Stimulated activated naive CD8-positive, alpha-beta T cell treated with anti-CD3 and anti-CD28 coated beads, Interleukin-15, amount 100 ng/mL, for 72 hours (primary cell): ENCODE measurements at regions not wholly inside any gene's neighbourhood (a gene's known extent, or its start where the extent isn't known, plus 50 kb on each side); places are given as distances from the start of the nearest gene placed in this dataset.

Source experiments
- ATAC-seq: fragments of 150-1000 bp; cut with Tn5 transposase; 2 replicates; pipeline ENCODE4 v1.10.0; 2021; ENCODE audit warnings: mild to moderate bottlenecking, moderate library complexity
- DNase-seq, 2 donors: peaks; one replicate each; pipeline ENCODE4 v3.0.0; 2021 to 2022
- H3K27ac Mint-ChIP-seq, 2 donors: one replicate each; pipeline ENCODE4 v1.8.0; 2022; ENCODE audit warnings: mild to moderate bottlenecking in 2 of 2, mixed read lengths in 2 of 2, moderate library complexity in 2 of 2
- H3K27me3 Mint-ChIP-seq: one replicate; pipeline ENCODE4 v1.8.0; 2022; ENCODE audit warnings: mixed read lengths
- H3K4me1 Mint-ChIP-seq: one replicate; pipeline ENCODE4 v1.8.0; 2022; ENCODE audit warnings: mild to moderate bottlenecking, mixed read lengths
- H3K4me3 Mint-ChIP-seq, 2 donors: one replicate each; pipeline ENCODE4 v1.8.0; 2022; ENCODE audit warnings: mild to moderate bottlenecking in 2 of 2, mixed read lengths in 2 of 2, moderate library complexity in 1 of 2
- H3K9me3 Mint-ChIP-seq, 2 donors: one replicate each; pipeline ENCODE4 v1.8.0; 2022; ENCODE audit warnings: mixed read lengths in 2 of 2

- ATAC-seq (no peak), DNase-seq (no peak)
- Mint-ChIP-seq H3K4me1 (no peaks in the 10 kb centered on the region), H3K9me3 (peaks cover 7 to 13% of the 10 kb centered on the region in 2 donors), H3K27me3 (peaks cover 20% of the 10 kb centered on the region), H3K4me3 (no peak overlapping the region), H3K27ac (no peak overlapping the region)
These were observed 75.9 kb downstream of the TNFAIP2 start for GRCh38 chr14:103199124-103199523.

GRCh38 chr14:103201801-103202200, 78.5 kb downstream of the TNFAIP2 start:
- H3K27me3 Mint-ChIP-seq = peaks cover 18% of the 10 kb centered on the region
- ATAC-seq (no peak), DNase-seq (no peak)
- peaks cover 13 to 33% of the 10 kb centered on the region in 2 donors for H3K9me3 Mint-ChIP-seq
- no peaks in the 10 kb centered on the region for H3K4me1 Mint-ChIP-seq
- H3K27ac Mint-ChIP-seq = no peak overlapping the region
- H3K4me3 Mint-ChIP-seq = no peak overlapping the region

- H3K9me3 Mint-ChIP-seq = peaks cover 13 to 33% of the 10 kb centered on the region in 2 donors
- H3K4me3 Mint-ChIP-seq = no peak overlapping the region
- DNase-seq = no peak
These were observed 81.7 kb downstream of the TNFAIP2 start for GRCh38 chr14:103204852-103205540.

DNA sequence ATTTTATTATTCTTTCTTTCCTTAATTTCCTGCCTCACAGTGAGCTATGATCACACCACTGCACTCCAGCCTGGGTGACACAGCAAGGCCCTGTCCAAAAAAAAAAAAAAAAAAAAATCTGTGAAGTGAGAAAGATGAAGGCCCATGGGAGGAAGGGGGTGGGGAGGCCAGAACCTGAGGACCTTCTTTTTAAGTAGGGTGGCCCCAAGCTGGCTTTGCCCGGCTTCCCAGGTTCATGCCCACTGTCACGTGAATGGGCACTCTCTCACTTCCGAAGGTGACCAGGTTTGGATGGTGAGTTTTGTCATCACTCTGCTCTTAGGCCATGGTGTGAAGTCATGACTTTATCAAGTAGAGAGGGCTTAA, 82.3 kb downstream of the TNFAIP2 start:
- H3K27me3 Mint-ChIP-seq = peaks cover 38% of the 10 kb centered on the region
- H3K27ac Mint-ChIP-seq = no peak overlapping the region
- ATAC-seq (no peak), DNase-seq (no peak)
- no peak overlapping the region for H3K4me3 Mint-ChIP-seq
- H3K4me1 Mint-ChIP-seq = no peaks in the 10 kb centered on the region
- peaks cover 13 to 33% of the 10 kb centered on the region in 2 donors for H3K9me3 Mint-ChIP-seq

More at GRCh38 chr14:103204852-103205540, 81.7 kb downstream of the TNFAIP2 start:
- Mint-ChIP-seq H3K27me3 (peaks cover 33% of the 10 kb centered on the region), H3K4me1 (no peaks in the 10 kb centered on the region), H3K27ac (no peak overlapping the region)
- ATAC-seq = no peak

GRCh38 chr14:103206023-103206481, 82.8 kb downstream of the TNFAIP2 start:
- DNase-seq = no peak
- Mint-ChIP-seq H3K27ac (peak overlapping the region in 1 of 2 donors; percentile 27), H3K27me3 (peaks cover 38% of the 10 kb centered on the region), H3K4me3 (no peak overlapping the region), H3K9me3 (peaks cover 13 to 33% of the 10 kb centered on the region in 2 donors), H3K4me1 (no peaks in the 10 kb centered on the region)
- no peak for ATAC-seq

DNA sequence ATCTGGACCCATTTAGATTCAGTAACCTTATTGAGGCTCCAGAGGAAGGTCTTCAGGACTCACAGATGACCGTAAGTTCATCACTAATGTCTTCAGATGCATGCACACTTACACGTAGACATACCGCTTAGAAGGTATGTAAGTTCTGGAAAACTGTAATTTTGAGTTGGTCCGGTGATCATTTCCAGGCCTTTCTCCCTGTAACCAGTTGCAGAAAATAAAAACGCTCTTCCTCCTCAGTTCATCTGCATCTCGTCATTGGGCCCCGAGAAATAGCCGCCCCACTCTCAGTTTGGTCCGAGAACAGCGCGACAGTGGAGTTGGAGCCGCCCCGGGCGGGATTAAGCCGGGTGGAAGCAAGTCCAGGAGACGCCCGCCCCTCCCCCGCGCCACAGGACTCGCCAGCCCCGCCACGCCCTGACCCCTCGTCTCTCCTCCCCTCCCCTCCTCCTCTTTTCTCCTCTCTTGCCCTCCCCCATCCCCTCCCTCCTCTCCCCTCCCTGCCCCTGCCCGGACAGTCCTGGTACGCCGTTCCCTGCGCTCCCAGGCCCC, 83.7 kb downstream of the TNFAIP2 start:
- Mint-ChIP-seq H3K27me3 (peaks cover 38% of the 10 kb centered on the region), H3K4me3 (no peak overlapping the region), H3K4me1 (no peaks in the 10 kb centered on the region), H3K27ac (no peak overlapping the region), H3K9me3 (peaks cover 13 to 33% of the 10 kb centered on the region in 2 donors)
- no peak for DNase-seq
- ATAC-seq = no peak

- no peaks in the 10 kb centered on the region for H3K4me1 Mint-ChIP-seq
- ATAC-seq = no peak
- H3K9me3 Mint-ChIP-seq = peaks cover 13 to 30% of the 10 kb centered on the region in 2 donors
These were observed 84.3 kb downstream of the TNFAIP2 start for GRCh38 chr14:103207388-103208072.

DNA sequence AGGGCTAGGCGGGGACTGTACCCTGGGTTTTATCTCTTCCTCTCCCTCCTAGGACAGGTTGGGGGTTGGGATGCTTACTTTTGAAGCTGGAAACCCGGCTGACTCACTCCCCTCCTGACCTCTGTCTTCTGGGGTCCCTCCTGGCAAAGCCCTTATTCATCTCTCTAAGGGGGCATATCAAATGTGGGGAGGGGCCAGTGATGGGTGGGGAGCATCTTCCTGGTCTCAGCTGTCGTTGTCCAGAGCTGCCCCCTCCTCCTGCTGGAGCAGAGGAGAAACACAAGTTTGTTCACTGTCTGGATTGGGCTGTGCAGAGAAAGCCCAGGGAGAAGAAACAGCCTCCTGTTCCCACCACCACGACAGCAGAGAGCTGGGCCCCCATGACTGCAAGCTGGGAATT, 85.8 kb downstream of the TNFAIP2 start:
- peaks cover 7 to 21% of the 10 kb centered on the region in 2 donors for H3K9me3 Mint-ChIP-seq
- H3K4me3 Mint-ChIP-seq = no peak overlapping the region
- no peaks in the 10 kb centered on the region for H3K4me1 Mint-ChIP-seq
- H3K27me3 Mint-ChIP-seq = peaks cover 59% of the 10 kb centered on the region
- DNase-seq (no peak), ATAC-seq (no peak)
- H3K27ac Mint-ChIP-seq = no peak overlapping the region

More at GRCh38 chr14:103207388-103208072, 84.3 kb downstream of the TNFAIP2 start:
- Mint-ChIP-seq H3K27me3 (peaks cover 44% of the 10 kb centered on the region), H3K4me3 (no peak overlapping the region), H3K27ac (no peak overlapping the region)
- no peak for DNase-seq

- H3K4me3 Mint-ChIP-seq = no peak overlapping the region
- DNase-seq (no peak), ATAC-seq (no peak)
- H3K27ac Mint-ChIP-seq = no peak overlapping the region
- no peaks in the 10 kb centered on the region for H3K4me1 Mint-ChIP-seq
- H3K9me3 Mint-ChIP-seq = peaks cover 5 to 17% of the 10 kb centered on the region in 2 donors
- peaks cover 63% of the 10 kb centered on the region for H3K27me3 Mint-ChIP-seq
These were observed 86.2 kb downstream of the TNFAIP2 start for GRCh38 chr14:103209506-103209905.

DNA sequence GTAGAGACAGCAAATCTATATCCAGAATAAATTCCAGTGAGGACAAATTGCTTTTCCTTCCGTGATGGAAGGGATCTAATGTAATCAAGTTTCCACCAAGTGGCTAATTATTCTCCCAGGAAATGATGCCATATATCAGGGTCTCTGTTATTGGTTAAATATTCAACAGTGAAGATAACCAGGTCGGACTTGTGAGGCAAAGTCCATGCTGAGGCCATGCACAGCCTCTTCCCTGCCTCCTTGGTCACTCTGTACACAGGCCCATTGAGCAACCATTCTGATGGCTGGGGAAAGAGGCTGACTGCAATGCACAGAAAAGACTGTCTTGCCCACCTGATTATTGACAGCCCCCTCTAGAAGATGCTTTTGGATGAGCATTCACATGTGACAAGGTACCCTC, 90.1 kb downstream of the TNFAIP2 start:
- no peaks in the 10 kb centered on the region for H3K4me1 Mint-ChIP-seq
- no peaks in the 10 kb centered on the region for H3K9me3 Mint-ChIP-seq
- no peak overlapping the region for H3K4me3 Mint-ChIP-seq
- peaks cover 59% of the 10 kb centered on the region for H3K27me3 Mint-ChIP-seq
- no peak overlapping the region for H3K27ac Mint-ChIP-seq
- no peak for DNase-seq
- ATAC-seq = no peak

DNA sequence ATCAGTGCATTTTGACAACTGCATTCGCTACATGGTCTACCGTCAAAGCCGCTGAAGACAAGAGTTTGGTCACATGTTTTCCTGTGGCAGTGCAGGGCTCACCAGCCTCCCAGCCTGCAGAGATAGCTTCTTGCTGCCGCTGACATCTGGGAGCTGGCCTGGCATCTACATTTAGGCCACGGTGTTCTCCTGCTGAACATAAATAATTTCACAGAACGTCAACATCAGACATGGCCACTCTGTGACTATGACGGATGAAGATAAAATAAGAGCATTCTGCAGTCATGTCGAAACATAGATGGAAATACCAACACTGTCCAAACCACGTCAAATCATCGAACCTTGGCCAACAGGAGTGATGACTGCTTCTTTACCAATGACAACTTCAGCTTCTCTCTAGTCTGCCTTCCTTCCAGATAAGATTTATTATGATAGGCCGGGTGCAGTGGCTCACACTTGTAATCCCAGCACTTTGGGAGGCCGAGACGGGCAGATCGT, 91.2 kb downstream of the TNFAIP2 start:
- DNase-seq = no peak
- peaks cover under 1% of the 10 kb centered on the region for H3K4me1 Mint-ChIP-seq
- no peaks in the 10 kb centered on the region for H3K9me3 Mint-ChIP-seq
- H3K4me3 Mint-ChIP-seq = no peak overlapping the region
- peaks cover 55% of the 10 kb centered on the region for H3K27me3 Mint-ChIP-seq
- H3K27ac Mint-ChIP-seq = no peak overlapping the region
- ATAC-seq = no peak

GRCh38 chr14:103216399-103216798, 93.1 kb downstream of the TNFAIP2 start:
- DNase-seq = no peak
- H3K4me1 Mint-ChIP-seq = peaks cover 4% of the 10 kb centered on the region
- peaks cover 64% of the 10 kb centered on the region for H3K27me3 Mint-ChIP-seq
- no peaks in the 10 kb centered on the region for H3K9me3 Mint-ChIP-seq
- no peak for ATAC-seq
- no peak overlapping the region for H3K4me3 Mint-ChIP-seq
- no peak overlapping the region for H3K27ac Mint-ChIP-seq

DNA sequence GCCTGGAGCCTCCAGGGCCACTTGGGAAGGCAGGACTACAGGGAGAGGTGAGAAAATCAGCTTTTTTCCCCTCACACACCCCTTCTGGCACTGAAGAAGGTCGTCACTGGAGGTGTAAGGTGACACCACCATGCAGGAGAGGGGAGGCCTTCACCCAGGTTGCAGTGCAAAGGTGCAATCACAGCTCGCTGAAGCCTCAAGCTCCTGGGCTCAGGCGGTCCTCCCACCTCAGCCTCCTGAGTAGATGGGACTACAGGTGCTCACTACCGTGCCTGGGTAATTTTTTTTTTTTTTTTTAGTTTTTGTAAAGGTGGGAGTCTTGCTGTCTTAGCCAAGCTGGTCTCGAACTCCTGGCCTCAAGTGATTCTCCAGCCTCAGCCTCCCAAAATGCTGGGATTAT, 93.6 kb downstream of the TNFAIP2 start:
- no peak for DNase-seq
- peaks cover 69% of the 10 kb centered on the region for H3K27me3 Mint-ChIP-seq
- H3K4me1 Mint-ChIP-seq = peaks cover 4% of the 10 kb centered on the region
- no peak for ATAC-seq
- H3K9me3 Mint-ChIP-seq = no peaks in the 10 kb centered on the region
- H3K27ac Mint-ChIP-seq = no peak overlapping the region
- no peak overlapping the region for H3K4me3 Mint-ChIP-seq

- no peaks in the 10 kb centered on the region for H3K9me3 Mint-ChIP-seq
- H3K27me3 Mint-ChIP-seq = peaks cover 70% of the 10 kb centered on the region
These were observed 94.3 kb downstream of the TNFAIP2 start for GRCh38 chr14:103217538-103217937.

DNA sequence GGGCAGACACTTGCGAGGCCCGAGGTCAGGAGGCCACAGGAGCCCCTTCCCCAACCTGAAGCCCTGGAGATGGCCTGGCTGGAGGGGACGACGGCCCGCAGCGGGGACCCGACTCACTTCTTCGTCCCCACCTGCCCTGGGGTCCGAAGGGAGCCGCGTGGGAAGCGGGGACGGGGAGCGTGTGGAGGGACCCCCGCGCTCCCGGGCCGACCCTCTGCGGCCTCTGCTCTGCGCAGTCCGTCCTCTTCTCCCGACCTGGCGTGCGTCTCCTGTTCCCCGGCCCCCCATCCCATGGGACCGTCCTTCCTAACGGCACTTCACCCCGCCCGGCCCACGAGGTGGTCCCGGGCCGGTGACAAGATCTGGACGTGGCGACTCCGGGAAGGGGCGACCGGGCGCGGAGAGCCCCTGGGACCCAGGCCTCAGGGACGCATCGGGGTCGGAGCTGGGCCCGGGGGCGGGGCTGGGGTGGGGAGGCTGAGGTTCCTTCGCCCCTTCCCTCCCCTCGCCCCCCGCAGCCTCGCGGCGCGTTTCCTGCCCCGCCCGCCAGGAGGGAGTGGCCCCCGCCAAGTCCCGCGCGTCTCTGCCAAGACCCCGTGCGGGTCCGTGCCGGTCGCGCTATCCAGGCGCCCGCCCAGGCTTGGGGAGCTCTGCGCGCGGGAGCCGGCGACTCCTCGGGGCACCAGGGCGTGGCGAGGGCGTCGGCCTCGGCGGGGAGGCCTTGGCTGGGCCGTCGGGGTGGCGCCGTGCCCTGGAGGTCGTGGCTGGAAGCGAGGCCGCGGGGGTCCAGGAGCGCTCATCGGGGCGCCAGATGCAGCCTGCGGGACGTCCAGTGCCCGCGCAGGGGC, 97.1 kb downstream of the TNFAIP2 start:
- Mint-ChIP-seq H3K27ac (no peak overlapping the region), H3K4me1 (peaks cover 4% of the 10 kb centered on the region), H3K9me3 (no peaks in the 10 kb centered on the region), H3K4me3 (no peak overlapping the region), H3K27me3 (peaks cover 75% of the 10 kb centered on the region)
- DNase-seq = no peak
- no peak for ATAC-seq

More at GRCh38 chr14:103217538-103217937, 94.3 kb downstream of the TNFAIP2 start:
- no peak overlapping the region for H3K27ac Mint-ChIP-seq
- DNase-seq = no peak
- H3K4me1 Mint-ChIP-seq = peaks cover 4% of the 10 kb centered on the region
- ATAC-seq = no peak
- no peak overlapping the region for H3K4me3 Mint-ChIP-seq
